Fibroblast of lung (primary cell): ENCODE measurements at regions not wholly inside any gene's neighbourhood (a gene's known extent, or its start where the extent isn't known, plus 50 kb on each side); places are given as distances from the start of the nearest gene placed in this dataset.
"Not testable (repeated sequence)": the region's sequence is repeated elsewhere in the genome, so short reads cannot be mapped to it uniquely, and the experiment has no call there.

ENCODE experiments used
- DNase-seq, 2 donors: peaks; one replicate each; pipeline versions ENCODE4 v3.0.0 to v3.0.0-alpha.2; 2010; ENCODE audit warnings: low read depth in 2 of 2
- H2AFZ ChIP-seq: 2 replicates; pipeline ENCODE4 v1.5.1; 2012; ENCODE audit warnings: low read length, control low read depth, inconsistent platforms
- H3K27ac ChIP-seq: 2 replicates; pipeline ENCODE4 v1.5.1; 2011; ENCODE audit warnings: low read length, control low read depth; ENCODE audit not compliant: insufficient read depth
- H3K27me3 ChIP-seq: 2 replicates; pipeline ENCODE4 v1.5.1; 2011; ENCODE audit warnings: mild to moderate bottlenecking, low read length; ENCODE audit not compliant: control insufficient read depth, insufficient read depth
- H3K36me3 ChIP-seq: 2 replicates; pipeline ENCODE4 v1.5.1; 2011; ENCODE audit warnings: low read length; ENCODE audit not compliant: control insufficient read depth, insufficient read depth
- H3K4me1 ChIP-seq: 2 replicates; pipeline ENCODE4 v1.5.1; 2011; ENCODE audit warnings: low read length; ENCODE audit not compliant: control insufficient read depth, insufficient read depth; ENCODE audit errors: extremely low read depth
- H3K4me2 ChIP-seq: 2 replicates; pipeline ENCODE4 v1.5.1; 2011; ENCODE audit warnings: low read length, control low read depth; ENCODE audit not compliant: insufficient read depth; ENCODE audit errors: extremely low read depth
- H3K4me3 ChIP-seq, 4 experiments: fragments of 200-600 bp in 1 of 4; sonication (generic) in 1 of 4; replicated peaks in 1 of 4; 2 replicates each; pipeline ENCODE4 v1.5.1; 2011 to 2016; ENCODE audit warnings: low read length in 4 of 4, low read depth in 3 of 4, mild to moderate bottlenecking in 3 of 4, control low read depth in 2 of 4, inconsistent platforms in 1 of 4, mixed read lengths in 1 of 4; ENCODE audit not compliant: insufficient read depth in 1 of 4; ENCODE audit errors: control extremely low read depth in 1 of 4
- H3K79me2 ChIP-seq: 2 replicates; pipeline ENCODE4 v1.5.1; 2012; ENCODE audit warnings: mild to moderate bottlenecking, low read length, inconsistent platforms; ENCODE audit not compliant: control insufficient read depth, insufficient read depth
- H3K9ac ChIP-seq: 2 replicates; pipeline ENCODE4 v1.5.1; 2011; ENCODE audit warnings: mild to moderate bottlenecking, low read length, control low read depth; ENCODE audit not compliant: insufficient read depth
- H3K9me3 ChIP-seq: 2 replicates; pipeline ENCODE4 v1.5.1; 2012; ENCODE audit warnings: low read depth, low read length; ENCODE audit not compliant: control insufficient read depth, insufficient read depth
- H4K20me1 ChIP-seq: 2 replicates; pipeline ENCODE4 v1.5.1; 2011; ENCODE audit warnings: low read length; ENCODE audit not compliant: control insufficient read depth, insufficient read depth; ENCODE audit errors: extremely low read depth
- EZH2 ChIP-seq: IDR thresholded peaks from 2 replicates; pipeline ENCODE4 v1.5.1; 2012; ENCODE audit warnings: low read length, control low read depth, mild to moderate bottlenecking; ENCODE audit errors: missing control alignments
- TF ChIP-seq, protein P1 (sequence below), 2 donors: IDR thresholded peaks in 1 of 2; conservative IDR thresholded peaks in 1 of 2; 1 replicate in 1 of 2; 2 replicates in 1 of 2; pipeline ENCODE4 v1.5.1; 2011 to 2012; ENCODE audit warnings: low read length in 2 of 2, control low read depth in 1 of 2, inconsistent platforms in 1 of 2, low read depth in 1 of 2, mild to moderate bottlenecking in 1 of 2

DNA sequence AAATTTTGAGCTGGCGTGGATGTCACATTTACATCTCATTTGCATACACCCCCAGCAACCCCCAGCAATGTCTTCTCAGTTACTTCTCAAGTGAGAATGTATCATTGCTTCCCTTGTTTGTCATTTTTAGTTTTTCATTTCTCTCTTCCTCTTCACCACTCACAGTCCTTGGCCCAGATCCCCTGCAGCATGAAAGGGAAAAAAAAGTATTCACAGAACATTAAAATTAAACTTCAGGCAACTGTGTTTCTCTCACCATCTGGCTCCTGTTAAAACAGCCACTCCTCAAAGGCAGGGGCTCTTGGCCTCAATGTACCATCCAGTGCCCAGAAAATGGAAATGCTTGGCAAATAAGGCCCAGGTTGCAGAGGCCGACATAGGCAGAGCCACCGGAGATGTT, 126.8 kb downstream of the CTNND1 start:
- Histone ChIP-seq H3K9me3 (no peaks in the 10 kb centered on the region), H3K9ac (no peak overlapping the region), H3K79me2 (no peaks in the 10 kb centered on the region), H2AFZ (no peak overlapping the region), H4K20me1 (no peaks in the 10 kb centered on the region), H3K4me2 (no peak overlapping the region), H3K36me3 (no peaks in the 10 kb centered on the region), H3K4me3 (no peak overlapping the region), H3K27ac (no peak overlapping the region), H3K4me1 (no peaks in the 10 kb centered on the region), H3K27me3 (no peaks in the 10 kb centered on the region)
- DNase-seq, result no peak
- TF ChIP-seq EZH2, result no peak
- TF ChIP-seq, protein P1, sequence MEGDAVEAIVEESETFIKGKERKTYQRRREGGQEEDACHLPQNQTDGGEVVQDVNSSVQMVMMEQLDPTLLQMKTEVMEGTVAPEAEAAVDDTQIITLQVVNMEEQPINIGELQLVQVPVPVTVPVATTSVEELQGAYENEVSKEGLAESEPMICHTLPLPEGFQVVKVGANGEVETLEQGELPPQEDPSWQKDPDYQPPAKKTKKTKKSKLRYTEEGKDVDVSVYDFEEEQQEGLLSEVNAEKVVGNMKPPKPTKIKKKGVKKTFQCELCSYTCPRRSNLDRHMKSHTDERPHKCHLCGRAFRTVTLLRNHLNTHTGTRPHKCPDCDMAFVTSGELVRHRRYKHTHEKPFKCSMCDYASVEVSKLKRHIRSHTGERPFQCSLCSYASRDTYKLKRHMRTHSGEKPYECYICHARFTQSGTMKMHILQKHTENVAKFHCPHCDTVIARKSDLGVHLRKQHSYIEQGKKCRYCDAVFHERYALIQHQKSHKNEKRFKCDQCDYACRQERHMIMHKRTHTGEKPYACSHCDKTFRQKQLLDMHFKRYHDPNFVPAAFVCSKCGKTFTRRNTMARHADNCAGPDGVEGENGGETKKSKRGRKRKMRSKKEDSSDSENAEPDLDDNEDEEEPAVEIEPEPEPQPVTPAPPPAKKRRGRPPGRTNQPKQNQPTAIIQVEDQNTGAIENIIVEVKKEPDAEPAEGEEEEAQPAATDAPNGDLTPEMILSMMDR (conservative IDR thresholded peaks at IDR 0.05 in 1 of 2, IDR thresholded peaks at IDR 0.05 in 1 of 2; ENCODE audit: low read depth in 1 of 2, low read length in 2 of 2), result no peak

DNA sequence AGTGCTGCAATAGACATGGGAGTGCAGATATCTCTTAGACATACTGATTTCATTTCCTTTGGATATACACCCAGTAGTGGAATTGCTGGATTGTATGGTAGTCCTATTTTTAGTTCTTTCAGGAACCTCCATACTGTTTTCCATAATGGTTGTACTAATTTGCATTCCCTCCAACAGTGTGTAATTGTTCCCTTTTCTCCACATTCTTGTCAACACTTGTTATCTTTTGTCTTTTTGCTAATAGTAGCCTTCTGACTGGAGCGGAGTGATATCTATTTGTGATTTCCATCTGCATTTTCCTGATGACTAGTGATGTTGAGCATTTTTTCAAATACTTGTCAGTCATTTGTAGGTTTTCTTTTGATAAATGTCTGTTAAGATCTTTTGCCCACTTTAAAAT, 128.9 kb downstream of the CTNND1 start:
- DNase-seq, result no peak
- Histone ChIP-seq H3K4me3 (no peak overlapping the region), H3K9ac (no peak overlapping the region), H2AFZ (no peak overlapping the region), H3K27me3 (no peaks in the 10 kb centered on the region), H3K27ac (no peak overlapping the region), H4K20me1 (no peaks in the 10 kb centered on the region), H3K79me2 (no peaks in the 10 kb centered on the region), H3K36me3 (no peaks in the 10 kb centered on the region), H3K4me2 (no peak overlapping the region), H3K9me3 (no peaks in the 10 kb centered on the region), H3K4me1 (no peaks in the 10 kb centered on the region)
- TF ChIP-seq, protein P1 (conservative IDR thresholded peaks at IDR 0.05 in 1 of 2, IDR thresholded peaks at IDR 0.05 in 1 of 2; ENCODE audit: low read depth in 1 of 2, low read length in 2 of 2), result no peak
- no peak for TF ChIP-seq EZH2

DNA sequence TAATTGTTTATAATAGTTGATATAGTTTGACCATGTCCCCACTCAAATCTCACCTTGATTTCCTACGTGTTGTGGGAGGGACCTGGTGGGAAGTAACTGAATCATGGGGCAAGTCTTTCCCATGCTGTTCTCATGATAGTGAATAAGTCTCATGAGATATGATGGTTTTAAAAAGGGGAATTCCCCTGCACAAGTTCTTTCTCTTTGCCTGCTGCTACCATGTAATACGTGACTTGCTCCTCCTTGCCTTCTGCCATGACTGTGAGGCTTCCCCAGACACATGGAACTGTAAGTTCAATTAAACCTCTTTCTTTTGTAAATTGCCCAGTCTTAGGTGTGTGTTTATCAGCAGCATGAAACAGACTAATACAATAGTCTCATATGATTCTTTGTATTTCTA, 130.5 kb upstream of the OR9Q1 start:
- H3K27me3 ChIP-seq, H3K9me3 ChIP-seq: not testable (repeated sequence)

More for the DNA sequence above, 130.5 kb upstream of the OR9Q1 start:
- H3K9ac ChIP-seq, H3K36me3 ChIP-seq, H2AFZ ChIP-seq, H3K4me1 ChIP-seq, H3K4me2 ChIP-seq, H4K20me1 ChIP-seq, DNase-seq, H3K27ac ChIP-seq, H3K4me3 ChIP-seq, H3K79me2 ChIP-seq: not testable (repeated sequence)
